Activated CD4-positive, alpha-beta T cell treated with anti-CD3 and anti-CD28 coated beads for 4 hours (primary cell): ENCODE measurements at regions not wholly inside any gene's neighbourhood (a gene's known extent, or its start where the extent isn't known, plus 50 kb on each side); places are given as distances from the start of the nearest gene placed in this dataset.

Experiments used
- DNase-seq, 2 donors: peaks; one replicate each; pipeline ENCODE4 v3.0.0-alpha.2; 2020

GRCh38 chr5:158644301-158644700, 455.4 kb downstream of the EBF1 start:
- DNase-seq, result no peak

DNA sequence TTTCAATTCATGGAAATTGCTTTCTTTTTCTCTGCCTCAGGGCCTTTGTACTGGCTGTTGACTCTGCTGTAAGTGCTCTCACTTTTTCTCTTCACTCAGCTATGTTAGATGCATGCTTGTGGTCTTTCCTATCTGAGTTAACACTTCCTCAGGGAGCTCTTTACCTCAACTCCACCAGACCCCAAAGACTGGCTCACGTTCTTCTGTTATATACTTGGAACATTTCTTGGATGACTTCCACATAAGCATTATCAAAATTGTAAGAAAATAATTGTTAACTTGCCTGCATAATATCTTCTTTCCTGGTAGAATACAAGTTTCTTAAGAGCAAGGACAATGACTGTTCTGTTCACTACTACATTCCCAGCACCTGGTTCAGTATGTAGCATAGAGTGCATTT, 455.9 kb downstream of the EBF1 start:
- DNase-seq, result no peak

GRCh38 chr5:158642879-158643278, 456.8 kb downstream of the EBF1 start:
- DNase-seq, result no peak

GRCh38 chr5:158641016-158641415, 458.7 kb downstream of the EBF1 start:
- DNase-seq, result no peak

GRCh38 chr5:158640593-158640980, 459.1 kb downstream of the EBF1 start:
- DNase-seq, result no peak

DNA sequence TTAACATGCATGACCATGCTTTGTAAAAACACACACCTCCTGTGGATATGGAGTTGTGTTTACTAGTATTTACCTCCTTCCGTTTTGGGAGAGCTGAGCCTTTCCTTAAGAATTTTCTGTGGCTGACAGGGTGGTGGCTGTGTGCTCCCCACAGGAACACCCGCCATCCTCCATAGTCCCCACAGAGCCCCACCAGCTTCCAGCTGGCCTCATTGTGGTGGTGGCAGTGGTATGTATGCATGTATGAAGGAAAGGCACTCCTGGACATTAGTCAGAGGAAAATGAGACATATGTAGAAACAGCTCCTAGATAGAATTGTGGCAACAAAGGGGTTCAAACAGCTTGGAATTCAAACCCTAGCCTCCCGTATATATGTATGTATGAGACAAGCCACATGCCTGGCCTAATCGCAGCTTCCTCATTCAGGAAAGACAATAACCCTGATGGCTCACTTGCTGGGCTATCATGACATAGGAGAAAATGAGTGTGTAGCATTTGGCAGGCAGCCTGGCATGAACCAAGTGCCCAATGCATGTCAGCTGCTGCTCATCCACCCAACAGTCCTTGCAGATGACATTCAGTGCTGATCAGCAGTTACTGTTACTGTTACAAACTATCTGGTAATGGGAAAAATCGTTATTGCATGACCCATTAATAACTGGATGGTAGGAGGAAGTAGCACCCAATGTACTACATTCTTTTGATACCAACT, 459.7 kb downstream of the EBF1 start:
- DNase-seq, result no peak

GRCh38 chr5:158638396-158638795, 461.3 kb downstream of the EBF1 start:
- DNase-seq, result no peak

DNA sequence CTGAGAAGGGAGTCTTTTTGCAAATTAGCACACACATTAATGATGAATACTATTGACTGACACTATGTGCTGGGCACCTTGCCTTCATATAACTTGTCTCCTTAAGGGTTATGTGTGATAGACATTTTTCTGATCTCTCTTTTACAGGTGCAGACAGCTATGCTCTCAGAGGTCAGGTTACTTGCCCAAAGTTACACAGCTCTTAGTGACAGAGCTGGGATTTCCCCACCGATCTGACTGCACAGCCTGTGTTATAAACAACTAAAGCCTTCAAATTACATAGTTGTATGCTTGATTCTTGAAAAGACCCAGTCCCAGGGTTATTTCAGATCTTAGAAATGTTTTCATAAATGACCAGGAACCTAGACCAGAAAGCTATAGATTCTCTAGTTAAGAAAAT, 462.7 kb downstream of the EBF1 start:
- DNase-seq, result no peak

DNA sequence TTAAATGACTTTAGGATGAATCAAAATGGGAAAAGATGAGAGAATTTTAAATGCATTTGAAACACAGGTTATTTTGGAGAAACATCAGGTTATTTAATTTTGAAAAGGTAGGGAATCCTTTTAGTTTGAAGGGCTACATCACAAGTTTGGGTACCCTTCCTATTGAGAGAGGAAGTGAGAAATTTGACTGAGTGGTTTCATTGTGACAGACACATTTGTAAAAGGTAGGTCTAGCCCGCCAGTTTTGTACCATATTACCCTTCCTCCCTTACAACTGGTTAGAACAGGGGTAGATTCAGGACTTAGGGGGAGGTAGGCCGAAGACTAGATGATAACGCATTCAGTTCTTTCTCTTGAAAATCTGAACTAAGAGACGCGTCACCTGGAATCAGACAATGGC, 464.2 kb downstream of the EBF1 start:
- DNase-seq, result no peak

DNA sequence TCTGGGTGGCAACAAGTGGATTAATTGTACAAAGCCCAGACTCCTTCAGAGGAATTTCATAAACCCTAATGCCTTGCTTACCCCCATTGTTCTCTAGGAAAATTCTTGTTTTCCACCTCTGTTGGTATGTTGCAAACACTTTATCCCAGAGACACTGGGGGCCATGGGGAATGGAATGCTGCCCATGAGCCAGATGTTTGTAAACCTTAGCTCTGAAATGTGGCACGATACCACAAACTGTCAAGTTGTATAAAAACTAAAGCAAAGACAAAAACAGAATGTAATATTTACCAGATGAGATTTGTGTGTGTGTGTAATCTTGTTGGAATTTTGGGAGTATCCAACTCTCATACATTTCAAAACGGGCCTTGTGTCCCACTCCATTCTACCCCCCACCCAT, 465.0 kb downstream of the EBF1 start:
- DNase-seq, result no peak

GRCh38 chr5:158629591-158630312, 470.0 kb downstream of the EBF1 start:
- no peak for DNase-seq

GRCh38 chr5:158626718-158627117, 473.0 kb downstream of the EBF1 start:
- DNase-seq, result no peak

GRCh38 chr5:158623971-158624370, 475.7 kb downstream of the EBF1 start:
- no peak for DNase-seq

GRCh38 chr5:158621391-158621790, 478.3 kb downstream of the EBF1 start:
- DNase-seq, result no peak

DNA sequence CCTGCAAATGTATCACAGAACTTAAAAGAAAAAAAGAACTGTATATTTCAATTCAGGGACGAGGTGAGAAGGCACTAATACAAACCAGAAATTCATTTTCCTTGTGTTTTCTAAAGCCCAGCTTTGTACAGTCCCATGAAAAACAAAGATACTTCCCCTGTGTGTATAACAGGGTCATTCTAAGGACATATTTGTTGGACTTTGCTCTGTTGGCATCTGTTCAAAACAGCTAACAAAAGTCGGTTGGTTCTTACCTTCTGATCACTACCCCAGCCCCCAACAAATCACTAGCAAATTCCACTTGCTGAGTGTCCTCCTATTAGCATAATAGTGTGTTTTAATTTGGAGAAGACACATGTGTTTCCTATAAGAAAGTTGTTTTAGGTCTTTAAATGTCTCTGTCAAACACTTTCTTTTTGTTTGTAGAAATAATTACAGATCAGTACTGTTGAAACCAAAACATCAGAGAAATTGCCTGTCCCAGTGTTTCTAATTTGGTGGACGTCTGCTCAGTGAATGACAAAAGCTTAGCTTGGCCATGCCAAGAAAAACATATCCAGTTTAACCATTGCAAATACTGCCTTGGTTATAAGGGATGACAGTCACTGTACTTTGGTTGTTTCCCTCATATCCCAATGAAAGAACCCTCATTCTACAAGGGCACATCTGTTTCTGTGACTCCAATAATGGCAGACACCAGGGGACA, 480.5 kb downstream of the EBF1 start:
- no peak for DNase-seq

DNA sequence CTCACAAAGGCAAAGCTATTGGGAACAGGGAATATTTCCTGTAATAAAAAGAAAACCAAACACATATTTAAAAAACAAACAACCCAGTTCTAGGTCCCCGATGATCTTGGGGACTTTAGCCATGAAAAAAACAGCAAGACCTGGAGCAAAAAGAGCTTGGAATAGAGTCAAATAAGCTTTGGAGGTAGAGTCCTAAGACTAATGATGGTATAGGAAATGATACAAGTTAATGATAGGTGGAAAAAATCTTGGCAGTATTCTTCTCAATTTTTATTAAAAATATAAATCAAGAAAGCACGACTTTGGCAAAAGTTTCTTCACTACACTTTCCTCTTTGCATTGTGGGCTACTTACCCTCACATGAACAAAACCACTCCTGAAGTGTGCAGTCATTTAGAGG, 481.5 kb downstream of the EBF1 start:
- DNase-seq, result no peak

DNA sequence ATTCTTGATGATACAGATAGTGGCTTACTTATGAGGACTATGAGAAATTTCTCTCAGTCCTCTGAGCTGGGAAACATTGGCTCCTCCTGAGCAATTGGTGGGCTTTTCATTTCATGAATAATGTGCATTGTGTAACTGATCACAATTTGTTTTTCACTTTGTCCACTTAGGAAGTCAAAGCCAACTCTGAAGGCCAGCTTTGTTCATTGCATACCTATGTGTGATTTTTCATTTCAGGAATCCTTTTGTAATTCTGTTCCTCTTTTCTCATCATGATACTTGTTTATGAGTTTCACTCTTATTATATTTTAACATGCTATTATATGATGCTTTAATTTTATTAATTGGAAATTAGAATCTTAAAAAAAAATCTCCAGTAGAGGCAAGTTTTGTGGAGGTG, 483.0 kb downstream of the EBF1 start:
- no peak for DNase-seq

DNA sequence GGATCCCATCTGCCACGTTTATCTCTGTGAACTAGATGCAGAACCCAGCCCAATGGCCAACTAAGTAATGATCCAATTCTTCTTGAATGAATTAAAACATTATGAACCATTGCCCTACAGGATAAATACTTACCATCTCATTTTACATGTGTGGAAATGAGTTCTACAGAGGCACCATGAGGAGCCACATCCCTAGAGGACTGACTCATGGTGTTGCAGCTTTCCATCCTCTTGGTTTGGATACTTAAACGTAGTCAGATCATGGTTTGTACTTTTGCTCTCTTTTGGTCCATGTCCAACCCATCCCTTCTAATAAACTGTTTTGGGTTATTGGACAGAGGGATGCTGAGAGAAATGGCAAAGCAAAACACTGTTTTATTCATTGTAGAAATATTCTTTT, 484.8 kb downstream of the EBF1 start:
- no peak for DNase-seq

GRCh38 chr5:158611581-158611980, 488.1 kb downstream of the EBF1 start:
- DNase-seq, result no peak

DNA sequence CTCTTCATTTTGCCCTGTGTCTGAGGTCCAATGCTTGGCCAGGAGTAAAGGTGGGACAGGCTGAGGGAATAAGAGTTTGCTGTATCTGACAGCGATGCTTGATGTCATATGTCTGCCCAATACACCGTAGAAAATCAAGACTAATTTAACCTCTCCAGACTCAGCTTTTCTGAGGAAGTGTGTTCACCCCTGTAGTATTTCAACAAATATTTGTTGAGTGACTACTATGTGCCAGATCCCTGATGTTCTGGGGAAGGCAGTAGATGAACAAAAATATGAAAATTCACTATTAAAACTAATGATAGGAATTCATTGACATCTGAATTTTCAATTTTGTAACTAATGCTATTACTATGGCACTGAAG, 489.7 kb downstream of the EBF1 start:
- DNase-seq, result no peak

- DNase-seq, result no peak
Observed at GRCh38 chr5:158609333-158610050, 490.2 kb downstream of the EBF1 start.

- DNase-seq, result no peak
Observed at GRCh38 chr5:158607088-158607487, 492.6 kb downstream of the EBF1 start.

DNA sequence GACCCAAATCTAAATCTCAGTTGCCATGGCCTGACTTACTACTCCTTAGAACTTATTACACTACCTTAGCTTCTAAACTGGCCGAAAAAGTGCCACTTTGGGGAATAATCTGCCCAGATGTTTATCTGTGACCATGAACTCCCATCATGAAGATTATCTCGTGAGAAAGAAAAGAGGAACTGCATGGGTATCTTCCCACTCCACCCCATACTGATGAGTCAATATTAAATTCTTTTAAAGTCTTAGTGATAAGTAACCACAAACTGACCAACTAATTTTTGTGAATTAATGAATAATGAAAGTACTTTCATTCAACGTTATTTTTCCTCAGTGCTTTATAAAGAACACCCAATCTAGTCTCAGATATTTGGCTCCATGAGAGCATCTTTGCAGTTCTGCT, 493.5 kb downstream of the EBF1 start:
- DNase-seq, result no peak

- no peak for DNase-seq
Observed at GRCh38 chr5:158602981-158603380, 496.7 kb downstream of the EBF1 start.
